ENCODE measurements at regions not wholly inside any gene's neighbourhood (a gene's known extent, or its start where the extent isn't known, plus 50 kb on each side); places are given as distances from the start of the nearest gene placed in this dataset.

DNA sequence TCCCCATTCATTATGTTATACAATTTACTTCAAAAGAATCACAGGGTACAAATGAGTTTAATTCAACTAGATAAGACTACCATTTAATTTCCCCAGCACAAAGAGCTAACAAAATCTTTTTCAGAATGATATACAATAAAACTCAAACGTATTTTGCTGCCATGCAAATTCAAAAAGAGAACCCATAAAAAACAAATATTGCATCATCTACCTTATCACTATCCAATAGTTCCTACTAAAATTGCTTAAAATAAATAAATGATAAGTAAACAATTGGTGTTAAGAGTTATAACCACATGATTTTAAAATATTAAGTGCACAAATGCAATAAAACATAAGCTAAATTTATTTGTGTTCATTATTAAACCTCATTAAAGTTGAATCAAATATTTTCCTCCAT is 919.4 kb downstream of the SLITRK5 start:
- intact Hi-C loops (cut with DNase I): no loop called here
- Histone ChIP-seq H3K27ac (no peak overlapping the region), H3K4me3 (no peak overlapping the region), H3K9me3 (peaks cover 0 to 13% (median 0%) of the 10 kb centered on the region in 3 donors), H3K4me1 (no peaks in the 10 kb centered on the region), H3K36me3 (no peaks in the 10 kb centered on the region), H3K27me3 (no peaks in the 10 kb centered on the region)
- DNase-seq: no peak
- TF ChIP-seq, protein P1, sequence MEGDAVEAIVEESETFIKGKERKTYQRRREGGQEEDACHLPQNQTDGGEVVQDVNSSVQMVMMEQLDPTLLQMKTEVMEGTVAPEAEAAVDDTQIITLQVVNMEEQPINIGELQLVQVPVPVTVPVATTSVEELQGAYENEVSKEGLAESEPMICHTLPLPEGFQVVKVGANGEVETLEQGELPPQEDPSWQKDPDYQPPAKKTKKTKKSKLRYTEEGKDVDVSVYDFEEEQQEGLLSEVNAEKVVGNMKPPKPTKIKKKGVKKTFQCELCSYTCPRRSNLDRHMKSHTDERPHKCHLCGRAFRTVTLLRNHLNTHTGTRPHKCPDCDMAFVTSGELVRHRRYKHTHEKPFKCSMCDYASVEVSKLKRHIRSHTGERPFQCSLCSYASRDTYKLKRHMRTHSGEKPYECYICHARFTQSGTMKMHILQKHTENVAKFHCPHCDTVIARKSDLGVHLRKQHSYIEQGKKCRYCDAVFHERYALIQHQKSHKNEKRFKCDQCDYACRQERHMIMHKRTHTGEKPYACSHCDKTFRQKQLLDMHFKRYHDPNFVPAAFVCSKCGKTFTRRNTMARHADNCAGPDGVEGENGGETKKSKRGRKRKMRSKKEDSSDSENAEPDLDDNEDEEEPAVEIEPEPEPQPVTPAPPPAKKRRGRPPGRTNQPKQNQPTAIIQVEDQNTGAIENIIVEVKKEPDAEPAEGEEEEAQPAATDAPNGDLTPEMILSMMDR (IDR thresholded peaks at IDR 0.05): no peak
- no peak for TF ChIP-seq POLR2A (IDR thresholded peaks at IDR 0.05)
- WGBS, 2 donors: 25 to 44% methylated on average over 1 of the region's 1 CpG

GRCh38 chr13:88592105-88592504 is 920.9 kb downstream of the SLITRK5 start:
- intact Hi-C loops (cut with DNase I): no loop called here
- no peak for TF ChIP-seq POLR2A (IDR thresholded peaks at IDR 0.05)
- TF ChIP-seq, protein P1 (IDR thresholded peaks at IDR 0.05): no peak
- H3K27me3 ChIP-seq: no peaks in the 10 kb centered on the region
- H3K4me3 ChIP-seq: no peak overlapping the region
- no peaks in the 10 kb centered on the region for H3K36me3 ChIP-seq
- no peak for DNase-seq
- H3K27ac ChIP-seq: no peak overlapping the region
- no peaks in the 10 kb centered on the region for H3K4me1 ChIP-seq
- WGBS, 2 donors: no CpG with 5 or more reads among the region's 1 CpG
- peaks cover 0 to 13% (median 0%) of the 10 kb centered on the region in 3 donors for H3K9me3 ChIP-seq

DNA sequence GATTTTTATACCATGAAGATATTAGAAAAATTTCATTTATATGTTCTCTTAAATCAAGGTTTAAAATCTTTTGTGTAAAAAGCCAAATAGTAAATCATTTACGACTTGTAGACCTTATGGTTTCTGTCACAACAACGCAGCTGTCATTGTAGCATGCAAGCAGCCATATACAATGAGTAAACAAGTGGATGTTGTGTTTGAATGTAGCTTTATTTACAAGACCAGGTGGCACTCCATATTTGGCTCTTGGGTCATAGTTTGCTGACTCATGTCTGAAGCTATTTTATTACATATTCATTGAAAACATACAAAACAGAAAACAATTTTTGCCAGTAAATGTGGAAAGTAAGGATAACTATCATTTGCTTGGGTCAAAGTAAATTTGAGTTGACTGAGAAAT is 930.8 kb downstream of the SLITRK5 start:
- Histone ChIP-seq H3K36me3 (no peaks in the 10 kb centered on the region), H3K27me3 (no peaks in the 10 kb centered on the region), H3K4me1 (no peaks in the 10 kb centered on the region), H3K27ac (no peak overlapping the region), H3K4me3 (no peak overlapping the region), H3K9me3 (no peaks in the 10 kb centered on the region)
- 62 to 64% methylated on average over 2 of the region's 2 CpGs for WGBS, 2 donors
- no peak for DNase-seq
- intact Hi-C loops (cut with DNase I): no loop called here
- TF ChIP-seq POLR2A (IDR thresholded peaks at IDR 0.05): no peak
- TF ChIP-seq, protein P1 (IDR thresholded peaks at IDR 0.05): no peak

- DNase-seq: no peak
- Histone ChIP-seq H3K9me3 (no peaks in the 10 kb centered on the region), H3K36me3 (no peaks in the 10 kb centered on the region), H3K4me1 (no peaks in the 10 kb centered on the region), H3K4me3 (no peak overlapping the region), H3K27me3 (no peaks in the 10 kb centered on the region), H3K27ac (no peak overlapping the region)
- intact Hi-C loops (cut with DNase I): no loop called here
- WGBS, 2 donors: 66% methylated on average over 5 of the region's 5 CpGs
- no peak for TF ChIP-seq POLR2A (IDR thresholded peaks at IDR 0.05)
- TF ChIP-seq, protein P1 (IDR thresholded peaks at IDR 0.05): no peak
Observed at GRCh38 chr13:88602786-88603777, 931.9 kb downstream of the SLITRK5 start.

GRCh38 chr13:88617176-88617575 is 946.0 kb downstream of the SLITRK5 start:
- 48 to 53% methylated on average over 3 of the region's 3 CpGs for WGBS, 2 donors
- no peaks in the 10 kb centered on the region for H3K4me1 ChIP-seq
- intact Hi-C loops (cut with DNase I): no loop called here
- DNase-seq: no peak
- no peak for TF ChIP-seq POLR2A (IDR thresholded peaks at IDR 0.05)
- TF ChIP-seq, protein P1 (IDR thresholded peaks at IDR 0.05): no peak
- H3K9me3 ChIP-seq: no peaks in the 10 kb centered on the region
- no peak overlapping the region for H3K27ac ChIP-seq
- no peaks in the 10 kb centered on the region for H3K27me3 ChIP-seq
- H3K36me3 ChIP-seq: no peaks in the 10 kb centered on the region
- H3K4me3 ChIP-seq: no peak overlapping the region

All from esophagus squamous epithelium (tissue), 5 donors.